Endothelial cell of umbilical vein (primary cell): ENCODE measurements at regions not wholly inside any gene's neighbourhood (a gene's known extent, or its start where the extent isn't known, plus 50 kb on each side); places are given as distances from the start of the nearest gene placed in this dataset.

ENCODE experiments used
- BruUV-seq: library from RNA; stranded (reverse); fragments of 400-500 nt; replicated peaks from 2 replicates; lab custom pipeline; 2021; lab: Mats Ljungman, UMichigan
- CTCF ChIA-PET: fragments of 300-600, 350-600 bp; sonication (Branson Sonifier 250); formaldehyde crosslinking; loops from one replicate; lab custom pipeline; 2021; ENCODE audit warnings: antibody characterized with exemption, inconsistent platforms; lab: Charles Lee
- POLR2A ChIA-PET: fragments of 300-600, 350-600 bp; sonication (Branson Sonifier 250); formaldehyde crosslinking; loops from one replicate; lab custom pipeline; 2021; ENCODE audit warnings: antibody characterized with exemption, inconsistent platforms; lab: Charles Lee
- DNase-seq: peaks from one replicate; pipeline ENCODE4 v3.0.0-alpha.2; 2011; ENCODE audit warnings: low read depth, low spot score
- FAIRE-seq: peaks from 2 replicates; lab custom pipeline; 2011; peaks lifted over from hg19 to GRCh38; lab: Jason Lieb, UNC
- H2AFZ ChIP-seq: 2 replicates; pipeline ENCODE4 v1.6.0; 2012; ENCODE audit warnings: low read depth, low read length, control low read depth, inconsistent platforms
- H3K27ac ChIP-seq: 2 replicates; pipeline ENCODE4 v1.5.1; 2011; ENCODE audit warnings: low read depth, mild to moderate bottlenecking, control low read depth, low read length, moderate library complexity; ENCODE audit not compliant: insufficient read depth
- H3K27me3 ChIP-seq, 2 experiments: 2 replicates each; pipeline versions ENCODE4 v1.6.0 to v1.6.1; 2011; ENCODE audit warnings: low read length in 2 of 2, mixed read lengths in 1 of 2; ENCODE audit not compliant: control insufficient read depth in 2 of 2, insufficient read depth in 2 of 2
- H3K36me3 ChIP-seq, 2 experiments: 2 replicates in 1 of 2; 3 replicates in 1 of 2; pipeline ENCODE4 v1.5.1; 2011; ENCODE audit warnings: low read length in 2 of 2, mild to moderate bottlenecking in 1 of 2, moderate library complexity in 1 of 2; ENCODE audit not compliant: control insufficient read depth in 2 of 2, insufficient read depth in 2 of 2; ENCODE audit errors: extremely low read depth in 1 of 2
- H3K4me1 ChIP-seq: 3 replicates; pipeline ENCODE4 v1.5.1; 2011; ENCODE audit warnings: mild to moderate bottlenecking, low read length; ENCODE audit not compliant: control insufficient read depth, insufficient read depth; ENCODE audit errors: extremely low read depth
- H3K4me2 ChIP-seq: 2 replicates; pipeline ENCODE4 v1.6.1; 2011; ENCODE audit warnings: low read length, control low read depth, mixed read lengths; ENCODE audit not compliant: insufficient read depth
- H3K4me3 ChIP-seq, 3 experiments: fragments of 200-600 bp in 1 of 3; sonication (generic), shearing (Covaris generic) in 1 of 3; replicated peaks in 1 of 3; 2 replicates each; pipeline ENCODE4 v1.5.1; 2011 to 2016; ENCODE audit warnings: control low read depth in 3 of 3, low read length in 3 of 3, mild to moderate bottlenecking in 2 of 3, inconsistent platforms in 1 of 3, low read depth in 1 of 3, moderate library complexity in 1 of 3; ENCODE audit not compliant: insufficient read depth in 1 of 3
- H3K79me2 ChIP-seq: 2 replicates; pipeline ENCODE4 v1.6.0; 2012; ENCODE audit warnings: low read length, inconsistent platforms; ENCODE audit not compliant: control insufficient read depth, insufficient read depth
- H3K9ac ChIP-seq: replicated peaks from 2 replicates; pipeline ENCODE3; 2011; ENCODE audit warnings: low read length, control low read depth; ENCODE audit not compliant: insufficient read depth; ENCODE audit errors: extremely low read depth
- H3K9me1 ChIP-seq: replicated peaks from 3 replicates; pipeline ENCODE4 v1.6.0; 2011; ENCODE audit warnings: mild to moderate bottlenecking, low read length; ENCODE audit not compliant: control insufficient read depth, insufficient read depth; ENCODE audit errors: extremely low read depth
- H3K9me3 ChIP-seq: replicated peaks from 2 replicates; pipeline ENCODE4 v1.5.1; 2012; ENCODE audit warnings: low read length, inconsistent platforms; ENCODE audit not compliant: control insufficient read depth, insufficient read depth
- H4K20me1 ChIP-seq: replicated peaks from 2 replicates; pipeline ENCODE3; 2011; ENCODE audit warnings: mild to moderate bottlenecking, low read length; ENCODE audit not compliant: control insufficient read depth, insufficient read depth; ENCODE audit errors: extremely low read depth
- CTCF ChIP-seq, 2 donors: IDR thresholded peaks; 1 replicate in 1 of 2; 2 replicates in 1 of 2; pipeline ENCODE4 v1.5.1; 2011; ENCODE audit warnings: low read length in 2 of 2, mild to moderate bottlenecking in 2 of 2, moderate library complexity in 2 of 2, control low read depth in 1 of 2, inconsistent platforms in 1 of 2, low read depth in 1 of 2; ENCODE audit not compliant: insufficient read depth in 1 of 2; ENCODE audit errors: extremely low read depth in 1 of 2
- EZH2 ChIP-seq: IDR thresholded peaks from 2 replicates; pipeline ENCODE4 v1.6.1; 2012; ENCODE audit warnings: borderline replicate concordance, low read depth, mild to moderate bottlenecking, moderate library complexity, low read length, inconsistent platforms; ENCODE audit not compliant: severe bottlenecking
- FOS ChIP-seq: IDR thresholded peaks from 2 replicates; pipeline ENCODE4 v1.6.1; 2011; ENCODE audit warnings: mild to moderate bottlenecking, low read length, moderate library complexity, borderline replicate concordance; ENCODE audit not compliant: insufficient read depth
- GATA2 ChIP-seq: IDR thresholded peaks from 2 replicates; pipeline ENCODE4 v1.7.0; 2011; ENCODE audit warnings: low read depth, mild to moderate bottlenecking, moderate library complexity, mixed read lengths, low read length; ENCODE audit not compliant: insufficient read length, insufficient read depth
- JUN ChIP-seq: IDR thresholded peaks from 2 replicates; pipeline ENCODE4 v1.6.1; 2011; ENCODE audit warnings: borderline replicate concordance, low read depth; ENCODE audit not compliant: insufficient read length, insufficient read depth
- MAX ChIP-seq: IDR thresholded peaks from 2 replicates; pipeline ENCODE4 v1.6.1; 2011; ENCODE audit not compliant: insufficient read depth, insufficient read length
- MYC ChIP-seq: IDR thresholded peaks from one replicate; pipeline ENCODE4 v1.6.1; 2011; ENCODE audit warnings: mild to moderate bottlenecking, low read depth, low read length
- POLR2A ChIP-seq: IDR thresholded peaks from 2 replicates; pipeline ENCODE4 v1.6.1; 2012; ENCODE audit warnings: low read depth, mild to moderate bottlenecking, control low read depth, low read length
- POLR2AphosphoS5 ChIP-seq: IDR thresholded peaks from 2 replicates; pipeline ENCODE4 v1.6.1; 2012; ENCODE audit warnings: low read depth, mild to moderate bottlenecking, control low read depth, low read length, moderate library complexity; ENCODE audit not compliant: insufficient read depth
- dilution Hi-C: fragments of 300-500 bp; cut with MboI; formaldehyde crosslinking; loops from one replicate; pipeline ENCODE4 v1.15.0; 2019; ENCODE audit warnings: low sequenced_read_pairs; ENCODE audit not compliant: extremely low pct_ligation_motif_present
- intact Hi-C: fragments of 100-400 bp; cut with micrococcal nuclease; formaldehyde crosslinking; loops from one replicate; pipeline ENCODE4 v1.10.0; 2022

DNA sequence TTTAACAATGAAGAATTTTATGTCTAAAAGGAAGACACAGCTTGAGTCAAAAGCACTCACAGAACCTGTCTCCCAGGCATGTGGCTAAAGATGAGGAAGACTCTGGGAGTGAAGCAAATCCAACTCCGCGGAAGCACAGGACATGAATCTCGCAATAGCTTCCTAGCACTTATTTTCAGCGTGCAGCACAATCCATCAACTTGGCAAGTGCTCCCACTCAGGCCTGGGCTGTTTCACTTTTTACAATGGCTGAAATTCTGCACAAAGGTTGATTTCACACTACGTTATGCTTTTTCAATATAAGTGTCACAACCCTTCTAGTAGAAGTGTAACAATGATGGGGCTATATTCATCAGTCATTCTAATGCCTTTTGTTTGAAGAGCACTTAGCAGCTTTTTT is 180.2 kb downstream of the XPNPEP1 start:
- dilution Hi-C loops, result no loop called here
- Histone ChIP-seq H3K27me3 (no peaks in the 10 kb centered on the region), H3K27ac (no peak overlapping the region), H3K4me3 (no peak overlapping the region), H4K20me1 (no peaks in the 10 kb centered on the region), H3K9me1 (no peaks in the 10 kb centered on the region), H3K9ac (no peak overlapping the region), H3K36me3 (no peaks in the 10 kb centered on the region), H2AFZ (no peak overlapping the region), H3K4me1 (no peaks in the 10 kb centered on the region), H3K79me2 (no peaks in the 10 kb centered on the region), H3K9me3 (no peaks in the 10 kb centered on the region), H3K4me2 (no peak overlapping the region)
- ChIA-PET POLR2A (no interaction called here), CTCF (no interaction called here)
- no peak for FAIRE-seq
- BruUV-seq, result no TSS peak
- TF ChIP-seq MYC, result no peak
- no peak for TF ChIP-seq POLR2A
- TF ChIP-seq CTCF (IDR thresholded peaks at IDR 0.05; ENCODE audit: extremely low read depth in 1 of 2, insufficient read depth in 1 of 2, low read depth in 1 of 2, low read length in 2 of 2), result no peak
- TF ChIP-seq FOS, result no peak
- no peak for DNase-seq
- intact Hi-C loops, result no loop called here

GRCh38 chr10:109741712-109742111 is 181.6 kb downstream of the XPNPEP1 start:
- no peak overlapping the region for H3K4me3 ChIP-seq
- H3K79me2 ChIP-seq, result no peaks in the 10 kb centered on the region
- no peak overlapping the region for H3K4me2 ChIP-seq
- intact Hi-C loops (no loop called here), dilution Hi-C loops (no loop called here)
- no peaks in the 10 kb centered on the region for H3K9me3 ChIP-seq
- ChIA-PET CTCF (no interaction called here), POLR2A (no interaction called here)
- H2AFZ ChIP-seq, result no peak overlapping the region
- no peaks in the 10 kb centered on the region for H3K27me3 ChIP-seq
- H3K4me1 ChIP-seq, result no peaks in the 10 kb centered on the region
- TF ChIP-seq FOS (no peak), GATA2 (no peak), JUN (no peak), CTCF (IDR thresholded peaks at IDR 0.05; ENCODE audit: extremely low read depth in 1 of 2, insufficient read depth in 1 of 2, low read depth in 1 of 2, low read length in 2 of 2) (no peak), EZH2 (no peak), POLR2AphosphoS5 (no peak), POLR2A (no peak), MAX (no peak), MYC (no peak)
- no peak for DNase-seq
- no peak overlapping the region for H3K27ac ChIP-seq
- BruUV-seq, result no TSS peak
- H3K9me1 ChIP-seq, result no peaks in the 10 kb centered on the region
- no peaks in the 10 kb centered on the region for H3K36me3 ChIP-seq
- no peak overlapping the region for H3K9ac ChIP-seq
- FAIRE-seq, result no peak
- H4K20me1 ChIP-seq, result no peaks in the 10 kb centered on the region
